ENCODE measurements at regions not wholly inside any gene's neighbourhood (a gene's known extent, or its start where the extent isn't known, plus 50 kb on each side); places are given as distances from the start of the nearest gene placed in this dataset.

DNA sequence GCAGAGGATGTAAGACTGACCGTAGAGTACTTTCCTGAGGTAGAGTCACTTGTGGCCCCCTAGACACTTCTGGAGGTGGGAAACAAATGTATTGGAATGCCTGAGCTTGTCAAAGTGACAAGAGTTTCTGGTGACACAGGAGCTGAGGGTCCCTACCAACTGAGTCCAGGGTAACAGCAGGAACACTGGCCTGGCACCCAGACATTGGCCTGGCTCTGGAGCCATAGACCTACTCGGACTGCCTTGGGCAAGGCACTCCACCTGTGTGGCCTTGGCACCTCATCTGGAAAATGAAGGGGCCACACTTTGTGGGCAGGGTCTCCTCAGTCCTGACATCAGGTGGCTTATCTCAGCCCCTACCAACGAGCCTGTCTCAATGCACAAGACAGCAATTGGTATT is 398.2 kb upstream of the CELF4 start:
- no peaks in the 10 kb centered on the region for H3K36me3 ChIP-seq (ENCODE audit: control insufficient read depth in 2 of 3, insufficient read depth in 3 of 3, low read length in 3 of 3)
- TF ChIP-seq, protein P1, sequence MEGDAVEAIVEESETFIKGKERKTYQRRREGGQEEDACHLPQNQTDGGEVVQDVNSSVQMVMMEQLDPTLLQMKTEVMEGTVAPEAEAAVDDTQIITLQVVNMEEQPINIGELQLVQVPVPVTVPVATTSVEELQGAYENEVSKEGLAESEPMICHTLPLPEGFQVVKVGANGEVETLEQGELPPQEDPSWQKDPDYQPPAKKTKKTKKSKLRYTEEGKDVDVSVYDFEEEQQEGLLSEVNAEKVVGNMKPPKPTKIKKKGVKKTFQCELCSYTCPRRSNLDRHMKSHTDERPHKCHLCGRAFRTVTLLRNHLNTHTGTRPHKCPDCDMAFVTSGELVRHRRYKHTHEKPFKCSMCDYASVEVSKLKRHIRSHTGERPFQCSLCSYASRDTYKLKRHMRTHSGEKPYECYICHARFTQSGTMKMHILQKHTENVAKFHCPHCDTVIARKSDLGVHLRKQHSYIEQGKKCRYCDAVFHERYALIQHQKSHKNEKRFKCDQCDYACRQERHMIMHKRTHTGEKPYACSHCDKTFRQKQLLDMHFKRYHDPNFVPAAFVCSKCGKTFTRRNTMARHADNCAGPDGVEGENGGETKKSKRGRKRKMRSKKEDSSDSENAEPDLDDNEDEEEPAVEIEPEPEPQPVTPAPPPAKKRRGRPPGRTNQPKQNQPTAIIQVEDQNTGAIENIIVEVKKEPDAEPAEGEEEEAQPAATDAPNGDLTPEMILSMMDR (IDR thresholded peaks at IDR 0.05; ENCODE audit: borderline replicate concordance, extremely low read depth, insufficient read depth): no peak
- H3K4me3 ChIP-seq (ENCODE audit: low read length in 3 of 3): no peak overlapping the region
- no peak overlapping the region for H3K9ac ChIP-seq (ENCODE audit: low read length in 3 of 3)
- H3K27ac ChIP-seq (ENCODE audit: low read depth in 2 of 2, low read length in 2 of 2): no peak overlapping the region
- DNase-seq (no peak), FAIRE-seq (no peak)
- intact Hi-C loops (cut with DNase I): no loop called here
- H3K27me3 ChIP-seq (ENCODE audit: control insufficient read depth, insufficient read depth, low read length): no peaks in the 10 kb centered on the region
- H3K9me3 ChIP-seq (ENCODE audit: control insufficient read depth in 2 of 3, insufficient read depth in 1 of 3, low read length in 3 of 3): no peaks in the 10 kb centered on the region
- no peaks in the 10 kb centered on the region for H3K4me1 ChIP-seq (ENCODE audit: control insufficient read depth in 2 of 3, insufficient read depth in 2 of 3, low read depth in 1 of 3, low read length in 3 of 3)

DNA sequence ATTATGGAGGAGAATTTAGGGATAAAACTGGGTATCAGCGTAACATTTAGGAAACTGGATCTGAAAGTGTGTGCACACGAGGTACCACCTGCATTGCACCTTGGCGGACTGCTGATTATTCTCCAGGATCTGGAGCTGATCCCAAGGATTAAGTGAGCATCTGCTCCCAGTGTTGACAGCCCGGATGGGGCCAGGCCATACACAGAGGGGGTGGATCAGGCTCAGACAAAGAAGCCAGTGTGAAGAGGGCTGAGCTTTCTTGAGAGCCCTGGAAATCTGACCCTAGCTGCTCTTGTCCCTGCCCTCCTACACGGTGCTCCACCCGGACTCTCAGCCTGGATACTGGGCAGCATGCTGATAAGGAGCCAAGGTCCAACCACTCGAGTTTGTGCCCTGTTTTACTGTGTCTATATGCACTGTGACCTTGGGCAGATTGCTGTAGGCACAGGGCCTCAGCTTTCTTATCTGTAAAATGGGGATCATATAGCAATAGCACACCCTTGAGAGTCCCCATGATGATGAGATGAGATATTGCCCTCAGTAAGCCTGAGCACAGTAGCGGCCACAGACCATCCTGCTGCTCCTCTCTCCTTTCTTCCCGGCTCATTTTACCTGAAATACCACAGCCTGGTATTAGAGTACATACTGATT is 396.8 kb upstream of the CELF4 start:
- no peak for FAIRE-seq

DNA sequence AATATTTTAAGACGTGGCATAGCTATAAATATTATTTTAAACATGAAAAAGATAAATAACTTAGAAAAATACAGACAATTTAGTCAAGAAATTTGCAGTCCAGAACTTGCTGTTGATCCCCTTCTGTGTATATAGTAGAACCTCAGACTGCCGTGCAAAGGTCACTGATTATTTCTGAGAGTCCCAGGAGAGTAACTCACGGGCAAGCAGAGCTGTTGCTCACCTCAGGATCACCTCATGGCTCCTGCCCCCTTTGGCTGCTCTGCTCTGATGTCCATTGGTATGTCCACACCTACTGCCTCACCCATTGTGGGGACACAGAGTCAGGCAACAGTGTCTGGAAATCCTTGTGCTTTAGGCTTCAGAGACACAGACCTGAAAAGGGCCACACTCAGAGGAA is 392.9 kb upstream of the CELF4 start:
- H3K27ac ChIP-seq (ENCODE audit: low read depth in 2 of 2, low read length in 2 of 2): no peak overlapping the region
- no peaks in the 10 kb centered on the region for H3K27me3 ChIP-seq (ENCODE audit: control insufficient read depth, insufficient read depth, low read length)
- no peak overlapping the region for H3K9ac ChIP-seq (ENCODE audit: low read length in 3 of 3)
- intact Hi-C loops (cut with DNase I): no loop called here
- no peak for FAIRE-seq
- DNase-seq: no peak
- no peaks in the 10 kb centered on the region for H3K36me3 ChIP-seq (ENCODE audit: control insufficient read depth in 2 of 3, insufficient read depth in 3 of 3, low read length in 3 of 3)
- H3K9me3 ChIP-seq (ENCODE audit: control insufficient read depth in 2 of 3, insufficient read depth in 1 of 3, low read length in 3 of 3): no peaks in the 10 kb centered on the region
- H3K4me1 ChIP-seq (ENCODE audit: control insufficient read depth in 2 of 3, insufficient read depth in 2 of 3, low read depth in 1 of 3, low read length in 3 of 3): no peaks in the 10 kb centered on the region
- H3K4me3 ChIP-seq (ENCODE audit: low read length in 3 of 3): no peak overlapping the region
- TF ChIP-seq, protein P1 (IDR thresholded peaks at IDR 0.05; ENCODE audit: borderline replicate concordance, extremely low read depth, insufficient read depth): no peak

More for the DNA sequence above, 396.8 kb upstream of the CELF4 start:
- TF ChIP-seq, protein P1 (IDR thresholded peaks at IDR 0.05; ENCODE audit: borderline replicate concordance, extremely low read depth, insufficient read depth): no peak
- Histone ChIP-seq H3K9me3 (ENCODE audit: control insufficient read depth in 2 of 3, insufficient read depth in 1 of 3, low read length in 3 of 3) (no peaks in the 10 kb centered on the region), H3K27ac (ENCODE audit: low read depth in 2 of 2, low read length in 2 of 2) (no peak overlapping the region), H3K27me3 (ENCODE audit: control insufficient read depth, insufficient read depth, low read length) (no peaks in the 10 kb centered on the region), H3K9ac (ENCODE audit: low read length in 3 of 3) (no peak overlapping the region), H3K4me1 (ENCODE audit: control insufficient read depth in 2 of 3, insufficient read depth in 2 of 3, low read depth in 1 of 3, low read length in 3 of 3) (no peaks in the 10 kb centered on the region), H3K36me3 (ENCODE audit: control insufficient read depth in 2 of 3, insufficient read depth in 3 of 3, low read length in 3 of 3) (no peaks in the 10 kb centered on the region), H3K4me3 (ENCODE audit: low read length in 3 of 3) (no peak overlapping the region)
- DNase-seq: no peak
- intact Hi-C loops (cut with DNase I): no loop called here

DNA sequence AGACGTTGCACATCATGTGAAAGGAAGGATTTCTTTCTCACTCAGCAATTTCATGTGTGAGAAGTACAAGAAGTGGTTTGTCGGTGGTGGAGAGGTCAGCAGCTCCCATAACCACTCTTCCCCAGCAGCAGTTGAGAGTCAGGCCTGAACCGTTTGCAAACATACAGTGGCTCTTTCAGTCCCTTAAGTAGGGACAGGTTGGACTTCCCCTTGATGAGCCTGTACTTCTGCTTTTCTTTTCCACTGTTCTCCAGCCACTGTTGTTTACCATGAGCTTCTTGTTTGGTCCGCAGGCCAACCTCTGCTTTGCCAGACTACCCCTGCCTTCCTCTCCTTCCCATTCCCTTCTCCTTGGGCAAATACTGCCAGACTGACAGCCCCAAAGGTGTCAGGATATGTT is 391.3 kb upstream of the CELF4 start:
- H3K36me3 ChIP-seq (ENCODE audit: control insufficient read depth in 2 of 3, insufficient read depth in 3 of 3, low read length in 3 of 3): no peaks in the 10 kb centered on the region
- DNase-seq (no peak), FAIRE-seq (no peak)
- peaks cover 0 to 5% (median 4%) of the 10 kb centered on the region in 3 donors for H3K9me3 ChIP-seq (ENCODE audit: control insufficient read depth in 2 of 3, insufficient read depth in 1 of 3, low read length in 3 of 3)
- no peak overlapping the region for H3K4me3 ChIP-seq (ENCODE audit: low read length in 3 of 3)
- no peak overlapping the region for H3K27ac ChIP-seq (ENCODE audit: low read depth in 2 of 2, low read length in 2 of 2)
- no peak overlapping the region for H3K9ac ChIP-seq (ENCODE audit: low read length in 3 of 3)
- H3K4me1 ChIP-seq (ENCODE audit: control insufficient read depth in 2 of 3, insufficient read depth in 2 of 3, low read depth in 1 of 3, low read length in 3 of 3): no peaks in the 10 kb centered on the region
- intact Hi-C loops (cut with DNase I): no loop called here
- no peaks in the 10 kb centered on the region for H3K27me3 ChIP-seq (ENCODE audit: control insufficient read depth, insufficient read depth, low read length)
- TF ChIP-seq, protein P1 (IDR thresholded peaks at IDR 0.05; ENCODE audit: borderline replicate concordance, extremely low read depth, insufficient read depth): no peak
